ENCODE measurements at regions not wholly inside any gene's neighbourhood (a gene's known extent, or its start where the extent isn't known, plus 50 kb on each side); places are given as distances from the start of the nearest gene placed in this dataset.

GRCh38 chr1:187933562-187934419, 1105.0 kb downstream of the PLA2G4A start:
- TF ChIP-seq CTCF (IDR thresholded peaks at IDR 0.05; ENCODE audit: poor library complexity, severe bottlenecking) (no peak), EZH2 (IDR thresholded peaks at IDR 0.05; ENCODE audit: borderline replicate concordance, insufficient read depth, low read length, poor library complexity, severe bottlenecking) (no peak), TAF1 (IDR thresholded peaks at IDR 0.05; ENCODE audit: low read depth) (no peak), EP300 (conservative IDR thresholded peaks at IDR 0.05; ENCODE audit: poor library complexity, severe bottlenecking) (no peak), POLR2AphosphoS5 (IDR thresholded peaks at IDR 0.05) (no peak)
